ENCODE measurements at regions not wholly inside any gene's neighbourhood (a gene's known extent, or its start where the extent isn't known, plus 50 kb on each side); places are given as distances from the start of the nearest gene placed in this dataset.

DNA sequence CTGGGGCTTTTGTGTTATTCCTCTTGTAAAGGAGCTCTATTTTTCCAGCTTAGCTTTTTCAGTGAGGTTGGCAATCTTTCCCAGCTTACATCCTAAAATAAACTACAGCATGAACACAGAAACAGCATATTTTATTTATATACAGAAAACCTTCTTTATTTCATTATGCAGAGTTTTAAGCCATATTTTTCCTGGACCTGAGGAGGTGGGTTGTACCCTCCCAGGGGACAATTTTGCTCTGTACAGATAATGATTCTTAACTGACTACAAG, 341.2 kb upstream of the TYRP1 start:
- no peak overlapping the region for H3K4me3 ChIP-seq (ENCODE audit: control insufficient read depth, low read depth, low read length)
- no peak for TF ChIP-seq CTCF (IDR thresholded peaks at IDR 0.05; ENCODE audit: control insufficient read depth, insufficient read depth, low read depth, low read length, missing control alignments)
- DNase-seq (ENCODE audit: low read depth), result no peak

GRCh38 chr9:12363439-12363838, 329.7 kb upstream of the TYRP1 start:
- no peak overlapping the region for H3K4me3 ChIP-seq (ENCODE audit: control insufficient read depth, low read depth, low read length)
- no peak for DNase-seq (ENCODE audit: low read depth)
- no peak for TF ChIP-seq CTCF (IDR thresholded peaks at IDR 0.05; ENCODE audit: control insufficient read depth, insufficient read depth, low read depth, low read length, missing control alignments)

DNA sequence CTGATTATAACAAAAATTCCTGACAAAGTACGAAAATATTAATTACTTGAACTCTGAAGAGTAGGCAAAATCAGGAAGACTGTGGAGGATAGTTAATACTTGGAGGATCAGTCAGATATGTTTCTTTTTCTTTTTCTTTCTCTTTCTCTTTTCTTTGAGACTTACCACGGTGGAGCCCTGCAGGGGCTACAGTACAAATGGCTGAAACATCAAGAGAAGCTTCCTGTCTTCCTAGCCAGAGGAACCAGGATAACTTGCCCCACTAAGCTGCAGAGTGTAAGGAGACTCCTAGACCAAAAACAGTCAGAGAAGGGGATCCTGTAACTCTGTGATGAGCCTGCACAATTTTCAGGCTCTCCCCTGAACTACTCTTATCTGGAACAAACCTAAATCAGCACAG, 324.6 kb upstream of the TYRP1 start:
- no peak for TF ChIP-seq CTCF (IDR thresholded peaks at IDR 0.05; ENCODE audit: control insufficient read depth, insufficient read depth, low read depth, low read length, missing control alignments)
- H3K4me3 ChIP-seq (ENCODE audit: control insufficient read depth, low read depth, low read length), result no peak overlapping the region
- no peak for DNase-seq (ENCODE audit: low read depth)

- no peak overlapping the region for H3K4me3 ChIP-seq (ENCODE audit: control insufficient read depth, low read depth, low read length)
- DNase-seq (ENCODE audit: low read depth), result no peak
- no peak for TF ChIP-seq CTCF (IDR thresholded peaks at IDR 0.05; ENCODE audit: control insufficient read depth, insufficient read depth, low read depth, low read length, missing control alignments)
These were observed 301.2 kb upstream of the TYRP1 start for GRCh38 chr9:12391839-12392509.

GRCh38 chr9:12394105-12394504, 299.1 kb upstream of the TYRP1 start:
- DNase-seq (ENCODE audit: low read depth), result no peak
- no peak for TF ChIP-seq CTCF (IDR thresholded peaks at IDR 0.05; ENCODE audit: control insufficient read depth, insufficient read depth, low read depth, low read length, missing control alignments)
- H3K4me3 ChIP-seq (ENCODE audit: control insufficient read depth, low read depth, low read length), result no peak overlapping the region

GRCh38 chr9:12403721-12404120, 289.5 kb upstream of the TYRP1 start:
- no peak for TF ChIP-seq CTCF (IDR thresholded peaks at IDR 0.05; ENCODE audit: control insufficient read depth, insufficient read depth, low read depth, low read length, missing control alignments)
- DNase-seq (ENCODE audit: low read depth), result no peak
- no peak overlapping the region for H3K4me3 ChIP-seq (ENCODE audit: control insufficient read depth, low read depth, low read length)

DNA sequence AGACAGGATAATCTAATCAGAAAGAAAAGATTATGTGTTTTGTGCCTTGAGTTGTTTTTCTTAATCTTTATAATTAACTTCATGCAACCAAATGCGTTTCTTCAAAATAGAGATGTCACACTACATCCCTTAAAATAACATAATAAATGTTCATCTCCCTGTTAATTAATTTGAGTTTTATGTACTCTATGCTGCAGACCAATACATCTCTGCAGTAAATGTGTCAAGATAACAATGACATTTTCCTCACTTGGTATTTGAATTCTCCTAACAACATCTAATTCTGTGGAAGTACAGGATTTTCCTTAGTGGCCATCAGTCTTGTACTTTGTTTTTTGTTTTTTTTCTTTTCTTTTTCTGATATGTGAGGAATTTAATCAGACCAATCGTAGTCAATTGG, 279.2 kb upstream of the TYRP1 start:
- DNase-seq (ENCODE audit: low read depth), result no peak
- H3K4me3 ChIP-seq (ENCODE audit: control insufficient read depth, low read depth, low read length), result no peak overlapping the region
- TF ChIP-seq CTCF (IDR thresholded peaks at IDR 0.05; ENCODE audit: control insufficient read depth, insufficient read depth, low read depth, low read length, missing control alignments), result no peak
